ENCODE measurements at regions not wholly inside any gene's neighbourhood (a gene's known extent, or its start where the extent isn't known, plus 50 kb on each side); places are given as distances from the start of the nearest gene placed in this dataset.

- no peaks in the 10 kb centered on the region for H3K4me1 ChIP-seq
- no peak for DNase-seq (ENCODE audit: low spot score)
- H3K4me3 ChIP-seq: no peak overlapping the region
- H3K27ac ChIP-seq: no peak overlapping the region
- no peak for TF ChIP-seq CTCF (IDR thresholded peaks at IDR 0.05)
- no peaks in the 10 kb centered on the region for H3K27me3 ChIP-seq
- no peaks in the 10 kb centered on the region for H3K36me3 ChIP-seq
- no peaks in the 10 kb centered on the region for H3K9me3 ChIP-seq
These were observed 1044.6 kb upstream of the GJE1 start for GRCh38 chr6:141088171-141088570.

- no peak overlapping the region for H3K27ac ChIP-seq
- no peak for TF ChIP-seq CTCF (IDR thresholded peaks at IDR 0.05)
- no peaks in the 10 kb centered on the region for H3K36me3 ChIP-seq
- no peaks in the 10 kb centered on the region for H3K27me3 ChIP-seq
- DNase-seq (ENCODE audit: low spot score): no peak
- no peak overlapping the region for H3K4me3 ChIP-seq
- no peaks in the 10 kb centered on the region for H3K9me3 ChIP-seq
- no peaks in the 10 kb centered on the region for H3K4me1 ChIP-seq
These were observed 1055.1 kb upstream of the GJE1 start for GRCh38 chr6:141077355-141078333.

GRCh38 chr6:141057761-141058160 is 1075.0 kb upstream of the GJE1 start:
- no peak overlapping the region for H3K27ac ChIP-seq
- no peak for TF ChIP-seq CTCF (IDR thresholded peaks at IDR 0.05)
- no peaks in the 10 kb centered on the region for H3K27me3 ChIP-seq
- no peak for DNase-seq (ENCODE audit: low spot score)
- H3K4me1 ChIP-seq: no peaks in the 10 kb centered on the region
- no peaks in the 10 kb centered on the region for H3K9me3 ChIP-seq
- H3K36me3 ChIP-seq: no peaks in the 10 kb centered on the region
- no peak overlapping the region for H3K4me3 ChIP-seq

GRCh38 chr6:141056945-141057625 is 1075.6 kb upstream of the GJE1 start:
- Histone ChIP-seq H3K4me3 (no peak overlapping the region), H3K27me3 (no peaks in the 10 kb centered on the region), H3K4me1 (no peaks in the 10 kb centered on the region), H3K36me3 (no peaks in the 10 kb centered on the region), H3K9me3 (no peaks in the 10 kb centered on the region), H3K27ac (no peak overlapping the region)
- no peak for DNase-seq (ENCODE audit: low spot score)
- no peak for TF ChIP-seq CTCF (IDR thresholded peaks at IDR 0.05)

- H3K4me1 ChIP-seq: no peaks in the 10 kb centered on the region
- TF ChIP-seq CTCF (IDR thresholded peaks at IDR 0.05): no peak
- DNase-seq (ENCODE audit: low spot score): no peak
- no peak overlapping the region for H3K4me3 ChIP-seq
- H3K27ac ChIP-seq: no peak overlapping the region
- no peaks in the 10 kb centered on the region for H3K36me3 ChIP-seq
- peaks cover 0 to 14% of the 10 kb centered on the region in 2 donors for H3K9me3 ChIP-seq
- H3K27me3 ChIP-seq: no peaks in the 10 kb centered on the region
These were observed 1082.3 kb upstream of the GJE1 start for GRCh38 chr6:141050471-141050870.

Data from right atrium auricular region (tissue), 2 donors.